ENCODE measurements at regions not wholly inside any gene's neighbourhood (a gene's known extent, or its start where the extent isn't known, plus 50 kb on each side); places are given as distances from the start of the nearest gene placed in this dataset.
"Not testable (repeated sequence)": the region's sequence is repeated elsewhere in the genome, so short reads cannot be mapped to it uniquely, and the experiment has no call there.

- no peak overlapping the region for H3K27ac ChIP-seq
- DNase-seq (ENCODE audit: low read depth, low spot score), result no peak
- TF ChIP-seq EZH2 (IDR thresholded peaks at IDR 0.05) (no peak), FOXP2 (optimal IDR thresholded peaks at IDR 0.05; ENCODE audit: control extremely low read depth, extremely low read length, insufficient read depth) (no peak), POLR2AphosphoS5 (IDR thresholded peaks at IDR 0.05; ENCODE audit: borderline replicate concordance, low read depth, low read length) (no peak)
- no peak overlapping the region for H3K4me3 ChIP-seq
- no peak overlapping the region for H3K9ac ChIP-seq (ENCODE audit: insufficient read length)
- H3K36me3 ChIP-seq (ENCODE audit: insufficient read depth, low read length), result no peaks in the 10 kb centered on the region
- no peaks in the 10 kb centered on the region for H3K9me3 ChIP-seq (ENCODE audit: low read depth, low read length)
Measured at GRCh38 chr16:51524555-51525373, 373.7 kb upstream of the SALL1 start.

GRCh38 chr16:51524070-51524469 lies 373.0 kb upstream of the SALL1 start:
- no peak for TF ChIP-seq EZH2 (IDR thresholded peaks at IDR 0.05)
- no peak for TF ChIP-seq POLR2AphosphoS5 (IDR thresholded peaks at IDR 0.05; ENCODE audit: borderline replicate concordance, low read depth, low read length)
- no peak for TF ChIP-seq FOXP2 (optimal IDR thresholded peaks at IDR 0.05; ENCODE audit: control extremely low read depth, extremely low read length, insufficient read depth)
- Histone ChIP-seq H3K4me3 (no peak overlapping the region), H3K9me3 (ENCODE audit: low read depth, low read length) (no peaks in the 10 kb centered on the region), H3K27ac (no peak overlapping the region), H3K9ac (ENCODE audit: insufficient read length) (no peak overlapping the region), H3K36me3 (ENCODE audit: insufficient read depth, low read length) (no peaks in the 10 kb centered on the region)
- no peak for DNase-seq (ENCODE audit: low read depth, low spot score)

GRCh38 chr16:51523400-51523799 lies 372.3 kb upstream of the SALL1 start:
- TF ChIP-seq POLR2AphosphoS5 (IDR thresholded peaks at IDR 0.05; ENCODE audit: borderline replicate concordance, low read depth, low read length) (no peak), EZH2 (IDR thresholded peaks at IDR 0.05) (no peak), FOXP2 (optimal IDR thresholded peaks at IDR 0.05; ENCODE audit: control extremely low read depth, extremely low read length, insufficient read depth) (no peak)
- H3K9me3 ChIP-seq (ENCODE audit: low read depth, low read length), result no peaks in the 10 kb centered on the region
- no peak overlapping the region for H3K27ac ChIP-seq
- no peak for DNase-seq (ENCODE audit: low read depth, low spot score)
- H3K4me3 ChIP-seq, result no peak overlapping the region
- no peaks in the 10 kb centered on the region for H3K36me3 ChIP-seq (ENCODE audit: insufficient read depth, low read length)
- no peak overlapping the region for H3K9ac ChIP-seq (ENCODE audit: insufficient read length)

GRCh38 chr16:51522902-51523301 lies 371.8 kb upstream of the SALL1 start:
- Histone ChIP-seq H3K27ac (no peak overlapping the region), H3K4me3 (no peak overlapping the region), H3K9ac (ENCODE audit: insufficient read length) (no peak overlapping the region), H3K9me3 (ENCODE audit: low read depth, low read length) (no peaks in the 10 kb centered on the region), H3K36me3 (ENCODE audit: insufficient read depth, low read length) (no peaks in the 10 kb centered on the region)
- TF ChIP-seq FOXP2 (optimal IDR thresholded peaks at IDR 0.05; ENCODE audit: control extremely low read depth, extremely low read length, insufficient read depth) (no peak), POLR2AphosphoS5 (IDR thresholded peaks at IDR 0.05; ENCODE audit: borderline replicate concordance, low read depth, low read length) (no peak), EZH2 (IDR thresholded peaks at IDR 0.05) (no peak)
- DNase-seq (ENCODE audit: low read depth, low spot score), result no peak

GRCh38 chr16:51516960-51517359 lies 365.9 kb upstream of the SALL1 start:
- not testable (repeated sequence) for H3K36me3 ChIP-seq (ENCODE audit: insufficient read depth, low read length); H3K9ac ChIP-seq (ENCODE audit: insufficient read length); DNase-seq (ENCODE audit: low read depth, low spot score); H3K4me3 ChIP-seq; H3K9me3 ChIP-seq (ENCODE audit: low read depth, low read length); H3K27ac ChIP-seq

GRCh38 chr16:51510416-51510815 lies 359.3 kb upstream of the SALL1 start:
- no peak overlapping the region for H3K4me3 ChIP-seq
- no peak overlapping the region for H3K27ac ChIP-seq
- no peak for DNase-seq (ENCODE audit: low read depth, low spot score)
- H3K36me3 ChIP-seq (ENCODE audit: insufficient read depth, low read length), result no peaks in the 10 kb centered on the region
- no peaks in the 10 kb centered on the region for H3K9me3 ChIP-seq (ENCODE audit: low read depth, low read length)
- H3K9ac ChIP-seq (ENCODE audit: insufficient read length), result no peak overlapping the region
- no peak for TF ChIP-seq POLR2AphosphoS5 (IDR thresholded peaks at IDR 0.05; ENCODE audit: borderline replicate concordance, low read depth, low read length)

GRCh38 chr16:51509336-51509735 lies 358.3 kb upstream of the SALL1 start:
- no peak for DNase-seq (ENCODE audit: low read depth, low spot score)
- H3K36me3 ChIP-seq (ENCODE audit: insufficient read depth, low read length), result no peaks in the 10 kb centered on the region
- no peak overlapping the region for H3K9ac ChIP-seq (ENCODE audit: insufficient read length)
- no peak overlapping the region for H3K27ac ChIP-seq
- H3K4me3 ChIP-seq, result no peak overlapping the region
- no peak for TF ChIP-seq FOXP2 (optimal IDR thresholded peaks at IDR 0.05; ENCODE audit: control extremely low read depth, extremely low read length, insufficient read depth)
- no peak for TF ChIP-seq POLR2AphosphoS5 (IDR thresholded peaks at IDR 0.05; ENCODE audit: borderline replicate concordance, low read depth, low read length)
- TF ChIP-seq EZH2 (IDR thresholded peaks at IDR 0.05), result no peak
- H3K9me3 ChIP-seq (ENCODE audit: low read depth, low read length), result no peaks in the 10 kb centered on the region

GRCh38 chr16:51508490-51509212 lies 357.6 kb upstream of the SALL1 start:
- no peaks in the 10 kb centered on the region for H3K36me3 ChIP-seq (ENCODE audit: insufficient read depth, low read length)
- TF ChIP-seq FOXP2 (optimal IDR thresholded peaks at IDR 0.05; ENCODE audit: control extremely low read depth, extremely low read length, insufficient read depth) (no peak), EZH2 (IDR thresholded peaks at IDR 0.05) (no peak), POLR2AphosphoS5 (IDR thresholded peaks at IDR 0.05; ENCODE audit: borderline replicate concordance, low read depth, low read length) (no peak)
- no peak for DNase-seq (ENCODE audit: low read depth, low spot score)
- H3K4me3 ChIP-seq, result no peak overlapping the region
- H3K27ac ChIP-seq, result no peak overlapping the region
- H3K9me3 ChIP-seq (ENCODE audit: low read depth, low read length), result no peaks in the 10 kb centered on the region
- no peak overlapping the region for H3K9ac ChIP-seq (ENCODE audit: insufficient read length)

All from SK-N-MC (cell line).